Left lung (tissue), 4 donors: ENCODE measurements at regions not wholly inside any gene's neighbourhood (a gene's known extent, or its start where the extent isn't known, plus 50 kb on each side); places are given as distances from the start of the nearest gene placed in this dataset.

Experiments used
- ATAC-seq: fragments of 200-7000 bp; cut with Tn5 transposase; one replicate; pipeline ENCODE4 v1.9.1; 2020; ENCODE audit warnings: moderate library complexity
- DNase-seq, 4 donors: peaks; one replicate each; pipeline ENCODE4 v3.0.0-alpha.2; 2013 to 2020
- H3K27ac ChIP-seq, 2 donors: fragments of 200-600 bp; sonication (generic) in 1 of 2; one replicate each; pipeline versions ENCODE4 v1.5.0 to v1.8.0; 2020 to 2021
- H3K27me3 ChIP-seq, 2 donors: fragments of 200-600 bp; sonication (generic) in 1 of 2; one replicate each; pipeline versions ENCODE4 v1.5.0 to v1.8.0; 2020 to 2021
- H3K36me3 ChIP-seq, 2 donors: fragments of 200-600 bp; sonication (generic) in 1 of 2; one replicate each; pipeline versions ENCODE4 v1.5.0 to v1.8.0; 2020 to 2021
- H3K4me1 ChIP-seq, 2 donors: fragments of 200-600 bp; one replicate each; pipeline ENCODE4 v1.8.0; 2021
- H3K4me3 ChIP-seq, 2 donors: fragments of 200-600 bp; sonication (generic) in 1 of 2; one replicate each; pipeline versions ENCODE4 v1.5.0 to v1.8.0; 2020 to 2021; ENCODE audit warnings: mild to moderate bottlenecking in 1 of 2
- H3K9me3 ChIP-seq, 2 donors: fragments of 200-600 bp; sonication (generic) in 1 of 2; one replicate each; pipeline versions ENCODE4 v1.5.0 to v1.8.0; 2020 to 2021
- CTCF ChIP-seq, 2 donors: fragments of 200-600 bp; sonication (generic) in 1 of 2; IDR thresholded peaks; one replicate each; pipeline versions ENCODE4 v1.5.0 to v1.8.0; 2021; ENCODE audit warnings: antibody characterized with exemption in 2 of 2
- intact Hi-C, 2 donors: fragments of 100-400 bp; cut with DNase I; formaldehyde crosslinking; loops; one replicate each; pipeline versions ENCODE4 v1.11.2 to v1.14.2; 2022
- donor health status: DM: no; HTN: yes; CAD: no.
- donor health status: DM: no; HTN: no; CAD: no.

- H3K4me1 ChIP-seq: no peaks in the 10 kb centered on the region
- no peaks in the 10 kb centered on the region for H3K27me3 ChIP-seq
- peaks cover 0 to 2% of the 10 kb centered on the region in 2 donors for H3K9me3 ChIP-seq
- intact Hi-C loops: no loop called here
- H3K27ac ChIP-seq: no peak overlapping the region
- ATAC-seq (no peak), DNase-seq (no peak)
- H3K36me3 ChIP-seq: no peaks in the 10 kb centered on the region
- no peak overlapping the region for H3K4me3 ChIP-seq
- no peak for TF ChIP-seq CTCF (IDR thresholded peaks at IDR 0.05)
Measured at GRCh38 chr1:222413436-222413835, 134.5 kb downstream of the HHIPL2 start.

- H3K27ac ChIP-seq: no peak overlapping the region
- no peaks in the 10 kb centered on the region for H3K27me3 ChIP-seq
- H3K4me1 ChIP-seq: no peaks in the 10 kb centered on the region
- no peak overlapping the region for H3K4me3 ChIP-seq
- peaks cover 0 to 2% of the 10 kb centered on the region in 2 donors for H3K9me3 ChIP-seq
- DNase-seq: no peak
- no peak for TF ChIP-seq CTCF (IDR thresholded peaks at IDR 0.05)
- ATAC-seq: no peak
- H3K36me3 ChIP-seq: no peaks in the 10 kb centered on the region
- intact Hi-C loops: no loop called here
Measured at GRCh38 chr1:222404710-222405109, 143.2 kb downstream of the HHIPL2 start.

GRCh38 chr1:222399197-222399596, 148.7 kb downstream of the HHIPL2 start:
- no peaks in the 10 kb centered on the region for H3K4me1 ChIP-seq
- no peaks in the 10 kb centered on the region for H3K27me3 ChIP-seq
- intact Hi-C loops: no loop called here
- no peak overlapping the region for H3K4me3 ChIP-seq
- no peak for TF ChIP-seq CTCF (IDR thresholded peaks at IDR 0.05)
- DNase-seq (no peak), ATAC-seq (no peak)
- no peaks in the 10 kb centered on the region for H3K36me3 ChIP-seq
- H3K27ac ChIP-seq: no peak overlapping the region
- no peaks in the 10 kb centered on the region for H3K9me3 ChIP-seq

- H3K27ac ChIP-seq: no peak overlapping the region
- H3K4me1 ChIP-seq: no peaks in the 10 kb centered on the region
- H3K27me3 ChIP-seq: no peaks in the 10 kb centered on the region
- no peak overlapping the region for H3K4me3 ChIP-seq
- TF ChIP-seq CTCF (IDR thresholded peaks at IDR 0.05): no peak
- ATAC-seq: no peak
- no peaks in the 10 kb centered on the region for H3K9me3 ChIP-seq
- H3K36me3 ChIP-seq: no peaks in the 10 kb centered on the region
- intact Hi-C loops: no loop called here
- DNase-seq: no peak
Measured at GRCh38 chr1:222394224-222394623, 153.7 kb downstream of the HHIPL2 start.

GRCh38 chr1:222392556-222392955, 155.3 kb downstream of the HHIPL2 start:
- Histone ChIP-seq H3K4me3 (no peak overlapping the region), H3K4me1 (no peaks in the 10 kb centered on the region), H3K27ac (no peak overlapping the region), H3K9me3 (no peaks in the 10 kb centered on the region), H3K36me3 (no peaks in the 10 kb centered on the region), H3K27me3 (no peaks in the 10 kb centered on the region)
- TF ChIP-seq CTCF (IDR thresholded peaks at IDR 0.05): no peak
- intact Hi-C loops: no loop called here
- ATAC-seq (no peak), DNase-seq (no peak)
